DMS53 treated with DMSO at 0.1 percent for 48 hours (cell line): ENCODE measurements at regions not wholly inside any gene's neighbourhood (a gene's known extent, or its start where the extent isn't known, plus 50 kb on each side); places are given as distances from the start of the nearest gene placed in this dataset.

Experiments used
- DNase-seq: peaks from one replicate; lab custom pipeline; 2025; ENCODE audit not compliant: unreplicated experiment; lab: John Stamatoyannopoulos, UW

DNA sequence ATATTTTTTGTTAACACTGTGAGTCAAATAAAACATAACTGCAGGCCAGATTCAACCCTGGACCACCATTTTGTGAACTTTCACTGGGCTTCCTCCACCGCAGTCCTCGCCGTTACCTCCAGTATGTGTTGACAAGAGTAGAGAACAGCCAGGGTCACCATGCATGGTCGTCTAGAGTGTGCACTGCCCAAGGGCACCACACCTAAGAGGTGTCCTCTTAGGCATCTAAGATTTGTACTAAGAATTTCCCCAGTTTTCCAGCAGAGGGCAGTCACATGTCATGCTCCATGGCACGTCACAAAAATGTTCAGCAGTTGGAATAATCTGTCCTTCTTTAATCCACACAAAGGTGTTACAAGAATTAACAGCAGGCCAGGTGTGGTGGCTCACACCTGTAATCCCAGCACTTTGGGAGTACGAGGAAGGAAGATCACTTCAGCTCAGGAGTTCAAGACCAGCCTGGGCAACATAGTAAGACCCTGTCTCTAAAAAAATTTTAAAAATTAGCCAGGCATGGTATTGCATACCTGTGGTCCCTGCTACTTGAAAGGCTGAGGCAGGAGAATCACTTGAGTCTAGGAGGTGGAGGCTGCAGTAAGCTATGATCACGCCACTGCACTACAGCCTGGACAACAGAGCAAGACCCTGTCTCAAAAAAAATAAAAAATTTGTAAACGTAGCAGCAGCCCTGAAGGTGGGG is 71.2 kb upstream of the FOXK1 start:
- DNase-seq: peak; percentile 40

DNA sequence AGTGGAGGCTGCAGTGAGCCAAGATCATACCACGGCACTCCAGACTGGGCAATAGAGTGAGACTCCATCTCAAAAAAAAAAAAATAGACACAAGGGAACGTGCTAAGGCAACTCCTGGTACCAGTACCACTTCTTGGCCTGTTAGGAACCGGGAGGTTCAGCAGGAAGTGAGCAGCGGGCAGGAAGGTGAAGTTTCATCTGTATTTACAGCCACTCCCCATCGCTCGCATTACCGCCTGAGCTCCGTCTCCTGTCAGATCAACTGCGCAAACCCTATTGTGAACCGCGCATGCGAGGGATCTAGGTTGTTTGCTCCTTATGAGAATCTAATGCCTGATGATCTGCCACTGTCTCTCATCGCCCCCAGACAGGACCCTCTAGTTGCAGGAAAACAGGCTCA is 69.9 kb upstream of the FOXK1 start:
- no peak for DNase-seq

DNA sequence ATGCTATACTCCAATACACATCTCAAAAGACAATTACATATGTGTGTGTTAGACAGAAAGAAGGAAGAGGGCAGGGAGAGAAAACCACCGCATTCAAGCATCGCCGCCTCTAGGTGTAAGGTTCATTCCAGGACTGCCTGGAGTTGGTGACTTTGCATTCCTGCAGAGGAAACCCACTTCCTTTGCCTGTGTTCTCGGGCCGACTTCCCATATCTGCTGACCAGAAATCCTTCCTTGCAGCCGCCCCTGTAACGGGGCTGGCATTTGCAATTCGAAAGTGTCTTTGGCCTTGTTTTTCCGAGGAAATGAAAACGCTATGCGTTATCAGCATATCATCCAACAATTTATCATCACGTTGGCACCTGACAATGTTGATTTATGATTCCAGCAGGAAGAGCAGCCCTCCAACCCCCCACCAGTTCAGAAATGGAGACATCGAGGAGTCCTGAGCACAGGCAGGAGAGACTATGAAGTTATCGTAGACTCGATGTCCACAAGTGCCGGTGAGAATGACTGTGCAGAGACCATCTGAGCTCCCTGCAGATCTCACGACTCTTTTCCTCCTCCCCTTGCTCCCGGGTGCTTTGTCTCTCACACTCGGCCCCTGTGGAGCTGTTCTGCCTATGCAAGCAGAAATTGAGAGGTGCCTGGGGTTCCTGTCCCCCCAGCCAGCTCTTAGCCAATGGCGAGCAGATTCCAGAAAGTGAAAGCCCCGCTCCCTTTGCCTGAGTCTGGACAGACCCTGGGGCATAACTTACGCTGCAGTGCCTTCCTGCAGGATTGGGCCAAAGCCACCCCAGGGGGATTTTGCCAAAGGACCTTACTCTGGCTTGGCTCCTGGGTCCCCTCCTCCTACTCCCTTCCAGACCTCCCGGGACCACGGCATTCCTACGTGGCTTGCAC is 68.9 kb upstream of the FOXK1 start:
- no peak for DNase-seq

DNA sequence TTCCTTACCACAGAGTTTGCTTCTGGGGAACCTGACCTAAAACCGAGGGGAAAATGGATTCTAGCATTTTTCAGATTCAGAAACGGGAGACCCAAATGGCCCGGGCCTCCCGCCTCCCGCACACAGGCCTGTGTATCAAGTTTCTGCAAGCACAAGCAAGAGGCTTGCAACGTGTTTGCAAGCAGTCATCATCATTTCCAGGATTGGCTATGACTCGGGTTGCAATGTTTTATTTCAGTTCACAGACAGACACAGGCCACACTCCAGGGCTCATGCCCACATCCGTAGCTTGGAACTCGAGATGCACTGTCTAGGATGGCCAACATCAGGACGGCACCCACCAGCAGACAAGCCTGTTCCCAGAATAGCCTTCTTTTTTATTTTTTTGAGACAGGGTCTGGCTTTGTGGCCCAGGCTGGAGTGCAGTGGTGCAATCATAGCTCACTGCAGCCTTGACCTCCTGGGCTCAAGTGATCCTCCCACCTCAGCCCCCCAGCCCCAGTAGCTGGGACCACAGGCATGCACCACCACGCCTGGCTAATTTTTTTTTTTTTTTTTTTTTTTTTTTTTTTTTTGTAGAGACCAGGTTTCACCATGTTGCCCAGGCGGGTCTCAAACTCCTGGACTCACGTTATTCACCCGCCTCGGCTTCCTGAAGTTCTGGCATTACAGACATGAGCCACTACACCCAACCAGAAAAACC is 68.1 kb upstream of the FOXK1 start:
- DNase-seq: no peak

DNA sequence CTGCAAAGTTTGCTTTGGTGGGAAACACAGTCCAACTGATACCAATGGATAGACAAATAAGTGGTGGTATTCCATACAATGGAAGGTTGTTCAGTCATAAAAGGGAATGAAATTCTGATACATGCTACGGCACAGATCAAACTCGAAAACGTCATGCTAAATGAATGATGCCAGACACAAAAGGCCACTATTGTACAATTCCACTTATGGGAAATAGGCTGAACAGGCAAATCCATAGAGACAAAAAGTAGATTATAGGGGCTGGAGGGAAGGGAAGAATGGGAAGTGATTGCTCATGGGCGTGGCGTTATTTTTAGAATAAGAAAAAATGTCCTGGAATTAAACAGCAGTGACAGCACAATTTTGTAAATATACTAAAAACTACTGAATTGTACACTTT is 66.0 kb upstream of the FOXK1 start:
- no peak for DNase-seq

DNA sequence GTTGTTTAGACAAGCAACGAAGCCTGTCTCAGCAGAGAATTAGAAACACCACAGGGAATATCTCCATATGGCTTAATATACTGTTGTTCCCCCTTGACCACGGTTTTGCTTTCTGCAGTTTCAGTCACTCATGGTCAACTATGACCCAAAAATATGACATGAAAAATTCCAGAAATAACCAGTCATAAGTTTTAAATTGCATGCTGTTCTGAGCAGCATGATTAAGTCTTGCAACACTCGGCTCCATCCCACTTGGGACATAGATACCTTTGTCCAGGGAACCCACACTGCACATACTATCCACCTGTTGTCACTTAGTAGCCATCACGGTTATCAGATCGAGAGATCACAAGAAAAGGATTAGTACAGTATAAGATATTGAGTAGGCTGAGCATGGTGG is 60.7 kb upstream of the FOXK1 start:
- no peak for DNase-seq

DNA sequence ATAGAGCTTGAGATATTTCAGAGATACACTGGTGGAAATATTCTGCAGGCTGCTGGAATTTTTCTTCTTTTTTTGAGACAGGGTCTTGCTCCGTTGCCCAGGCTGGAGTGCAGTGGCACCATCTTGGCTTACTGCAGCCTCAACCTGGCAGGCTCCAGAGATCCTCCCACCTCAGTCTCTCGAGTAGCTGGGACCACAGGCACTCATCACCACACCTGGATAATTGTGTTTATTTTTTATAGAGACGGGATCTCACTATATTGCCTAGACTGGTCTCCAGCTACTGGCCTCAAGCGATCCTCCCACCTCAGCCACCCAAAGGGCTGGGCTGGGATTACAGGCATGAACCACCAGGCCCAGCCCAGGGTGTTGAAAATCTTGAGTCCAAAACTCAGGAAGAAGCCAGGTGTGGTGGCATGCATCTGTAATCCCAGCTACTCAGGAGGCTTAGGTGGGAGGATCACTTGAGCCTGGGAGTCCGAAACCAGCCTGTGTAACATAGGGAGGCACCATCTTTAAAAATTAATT is 55.7 kb upstream of the FOXK1 start:
- DNase-seq: no peak

DNA sequence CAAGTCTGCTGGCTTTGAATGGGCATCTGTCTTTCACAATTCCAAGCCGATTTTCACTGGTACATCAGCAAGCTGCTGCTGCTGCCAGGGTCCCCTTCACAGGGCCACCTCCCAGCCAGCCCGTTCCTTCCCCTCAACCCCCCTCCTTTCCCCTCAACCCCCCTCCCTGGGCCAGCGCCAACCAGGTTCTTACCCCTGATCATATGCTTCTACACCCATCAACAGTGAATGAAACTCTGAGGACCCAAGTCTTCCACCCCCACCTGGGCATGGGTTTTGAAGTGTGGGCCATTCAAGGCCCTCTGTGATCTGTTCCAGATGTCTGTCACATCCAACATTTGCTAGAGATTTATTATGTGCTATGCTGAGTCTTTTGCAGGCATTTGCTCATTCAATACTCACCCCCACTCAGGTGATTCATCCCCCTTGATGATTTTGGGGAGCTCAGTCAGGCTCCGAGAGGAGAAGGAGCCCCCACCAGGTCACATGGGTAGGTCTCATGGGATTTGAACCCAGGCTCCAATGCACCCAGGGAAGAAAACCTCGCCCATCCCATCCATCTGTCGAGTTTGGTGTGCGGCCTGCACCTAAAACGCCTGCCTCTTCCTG is 52.7 kb upstream of the FOXK1 start:
- no peak for DNase-seq

DNA sequence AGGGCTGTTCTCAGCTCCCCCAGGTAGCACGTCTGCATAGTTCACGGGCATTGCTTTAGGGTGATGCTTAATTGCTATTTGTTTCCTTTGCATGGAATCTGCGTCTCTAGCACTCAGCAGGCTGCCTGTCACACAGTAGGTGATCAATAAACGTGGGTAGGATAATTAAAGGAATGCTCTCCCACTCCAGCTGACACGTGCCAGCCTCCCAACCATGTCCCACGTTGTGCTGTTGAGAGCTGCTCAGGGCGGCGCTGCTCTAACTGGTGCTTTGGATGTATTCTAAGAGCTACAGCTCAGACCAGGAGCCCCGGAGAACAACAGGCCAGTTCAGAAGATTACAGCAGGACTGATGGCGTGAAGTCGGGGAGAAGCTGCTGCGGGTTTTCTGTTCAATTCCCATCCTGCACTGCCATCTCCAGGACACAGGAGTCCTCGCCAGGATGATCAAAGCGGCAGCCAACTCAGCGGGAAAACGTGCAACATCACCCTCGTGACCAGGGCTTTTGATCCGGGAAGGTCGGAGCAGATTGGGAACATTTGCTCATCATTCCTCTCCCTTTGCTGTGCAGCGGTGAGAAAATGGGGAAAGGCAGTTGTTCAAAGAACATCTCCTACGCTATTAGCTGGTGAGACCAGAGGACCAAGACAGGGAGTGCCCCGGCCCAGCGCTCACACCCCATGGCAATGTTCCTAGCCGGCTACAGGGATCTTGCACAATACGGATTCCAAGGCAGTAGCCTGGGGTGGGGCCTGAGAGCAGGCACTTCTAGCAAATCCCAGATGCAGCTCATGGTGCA is 50.5 kb upstream of the FOXK1 start:
- peak; percentile 38 for DNase-seq
